NCI-H345 (cell line): ENCODE measurements at regions not wholly inside any gene's neighbourhood (a gene's known extent, or its start where the extent isn't known, plus 50 kb on each side); places are given as distances from the start of the nearest gene placed in this dataset.

Source experiments
- DNase-seq: peaks from one replicate; lab custom pipeline; 2025; lab: John Stamatoyannopoulos, UW

DNA sequence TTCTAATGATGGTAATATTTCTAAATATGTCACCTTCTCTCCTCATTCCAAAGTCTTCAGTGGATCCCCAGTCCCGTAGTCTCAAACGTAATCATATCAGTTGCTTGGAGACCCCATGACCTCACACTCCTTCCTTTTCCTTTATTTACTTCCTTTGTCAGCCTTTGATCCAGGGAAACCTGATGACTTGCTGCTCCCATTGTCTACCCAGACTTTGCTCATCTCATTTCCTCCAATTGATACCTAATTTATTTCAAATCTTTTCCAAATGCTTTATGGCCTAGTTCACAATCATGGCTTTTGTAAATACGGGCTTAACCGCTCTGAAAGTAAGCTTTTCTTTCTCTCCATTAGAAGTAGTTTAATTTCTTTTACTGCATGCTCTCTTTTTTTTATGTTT is 402.4 kb upstream of the CYRIA start:
- DNase-seq, result no peak

DNA sequence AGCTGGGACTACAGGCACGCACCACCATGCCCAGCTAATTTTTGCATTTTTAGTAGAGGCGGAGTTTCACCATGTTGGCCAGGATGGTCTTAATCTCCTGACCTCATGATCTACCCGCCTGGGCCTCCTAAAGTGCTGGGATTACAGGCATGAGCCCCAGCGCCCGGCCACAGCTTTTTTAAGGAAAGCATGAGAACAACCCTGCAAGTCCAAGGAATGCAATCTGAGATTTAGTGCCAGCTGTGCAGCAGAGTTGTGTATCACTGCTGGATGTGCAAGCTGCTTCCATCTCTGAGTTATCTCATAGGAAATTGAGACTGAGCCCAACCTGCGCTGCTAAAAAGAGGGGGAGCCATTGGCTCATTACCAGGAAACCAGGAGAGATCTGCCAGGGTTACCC is 399.9 kb upstream of the CYRIA start:
- DNase-seq, result no peak

DNA sequence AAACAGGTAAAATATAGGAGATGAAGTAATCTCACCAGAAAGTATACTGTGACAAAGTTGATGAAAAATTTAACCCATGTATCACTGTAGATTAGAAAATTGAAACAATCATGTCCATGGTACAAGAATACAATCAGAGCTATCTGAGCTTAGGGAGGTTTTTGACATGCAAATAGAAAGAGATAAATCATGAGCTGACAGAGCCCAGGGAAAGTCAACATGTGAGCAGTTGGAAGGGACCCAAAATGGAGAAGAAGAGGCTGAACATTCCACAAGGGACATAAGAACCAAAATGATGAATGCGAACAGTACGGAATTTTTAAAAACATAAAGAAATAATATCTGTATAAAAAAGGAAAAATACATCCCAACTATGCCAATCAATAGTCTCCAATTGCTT is 395.4 kb upstream of the CYRIA start:
- DNase-seq, result no peak

DNA sequence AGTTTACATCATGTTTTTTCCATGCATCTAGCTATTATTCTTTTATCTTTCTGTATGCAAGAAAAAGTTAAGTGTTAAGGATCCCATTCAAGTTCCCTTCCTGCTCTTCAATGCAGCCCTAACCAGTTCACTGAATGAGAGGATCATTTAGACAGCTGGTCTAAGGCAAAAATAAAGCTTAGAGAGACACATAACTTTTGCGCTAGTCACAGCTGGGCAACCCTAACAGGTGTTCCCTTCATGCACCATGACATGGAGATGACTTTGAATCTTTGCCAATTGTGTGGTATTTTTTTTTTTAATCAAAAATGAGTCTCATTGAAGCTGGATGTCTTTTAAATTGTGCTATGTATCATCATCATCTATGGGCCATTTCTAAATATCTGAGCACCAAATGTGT is 393.8 kb upstream of the CYRIA start:
- peak; percentile 35 for DNase-seq

DNA sequence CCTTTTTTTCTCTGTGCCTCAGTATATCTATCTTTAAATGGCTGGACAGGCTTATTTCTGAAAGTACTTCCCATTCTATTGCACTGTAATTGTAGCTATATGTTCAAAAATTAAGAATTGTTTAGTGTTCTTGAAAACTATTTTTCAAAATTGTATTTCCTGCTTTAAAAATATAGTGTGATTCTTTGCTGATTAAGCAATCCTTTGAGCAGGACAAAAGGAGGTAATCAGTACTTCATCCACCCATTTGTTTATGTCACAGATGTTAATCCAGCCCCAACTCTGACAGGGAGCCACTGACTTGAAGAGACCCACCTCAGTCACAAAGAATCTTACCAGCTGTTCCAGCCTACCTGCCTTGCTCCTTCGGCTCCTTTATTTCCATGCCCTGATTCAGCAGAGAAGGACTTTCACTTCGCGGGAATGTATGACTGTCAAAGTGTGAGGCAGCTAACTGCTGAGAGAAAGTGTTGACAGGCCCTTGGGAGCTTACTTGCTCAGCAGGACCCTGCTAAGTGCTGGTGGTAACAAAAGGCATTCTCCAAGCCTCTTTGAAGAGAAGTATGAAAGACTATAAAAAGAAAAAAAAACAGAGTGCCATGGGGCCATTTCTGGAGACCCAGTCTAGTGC is 393.3 kb upstream of the CYRIA start:
- DNase-seq, result peak; percentile 36

DNA sequence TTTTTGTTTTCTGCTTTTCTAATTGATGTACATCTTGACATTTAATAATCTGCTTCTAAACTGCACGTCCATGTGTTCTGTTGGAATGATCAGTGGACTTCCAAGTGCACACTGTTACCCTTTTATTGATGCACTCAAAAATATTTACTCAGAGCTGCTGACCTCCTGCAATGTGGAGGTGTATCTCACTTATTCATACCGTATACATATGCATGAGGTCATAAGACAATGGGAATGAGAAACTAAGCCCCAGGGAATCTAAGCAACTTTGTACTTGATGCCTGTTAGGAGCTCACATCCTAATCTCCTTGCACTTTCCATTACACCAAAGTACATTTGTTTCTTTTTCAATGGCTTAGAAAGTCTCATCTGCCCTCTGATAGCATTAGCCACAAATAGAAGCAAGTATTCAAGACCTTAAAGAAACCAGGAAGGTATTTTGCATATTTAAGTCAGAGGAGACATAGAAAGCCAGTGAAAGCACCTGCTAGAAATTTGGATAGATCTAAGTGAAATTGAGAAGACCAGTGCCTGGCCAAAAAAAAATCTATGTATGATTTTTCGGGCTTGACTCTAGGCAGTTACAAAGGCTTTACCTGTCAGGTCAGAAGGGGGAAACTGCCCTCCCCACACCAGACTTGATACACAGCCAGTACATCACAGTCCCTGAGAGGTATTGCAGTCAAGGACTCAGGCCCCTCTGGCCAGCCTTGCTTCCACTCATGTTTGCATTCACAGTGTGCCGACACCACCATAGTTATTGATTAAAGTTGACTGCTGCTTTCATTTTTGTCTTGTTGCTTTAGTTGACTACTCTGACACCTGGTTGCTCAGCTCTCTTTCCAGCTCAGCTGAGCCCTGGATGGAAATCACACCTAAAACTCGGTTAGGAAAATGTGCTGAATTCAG is 391.7 kb upstream of the CYRIA start:
- no peak for DNase-seq

DNA sequence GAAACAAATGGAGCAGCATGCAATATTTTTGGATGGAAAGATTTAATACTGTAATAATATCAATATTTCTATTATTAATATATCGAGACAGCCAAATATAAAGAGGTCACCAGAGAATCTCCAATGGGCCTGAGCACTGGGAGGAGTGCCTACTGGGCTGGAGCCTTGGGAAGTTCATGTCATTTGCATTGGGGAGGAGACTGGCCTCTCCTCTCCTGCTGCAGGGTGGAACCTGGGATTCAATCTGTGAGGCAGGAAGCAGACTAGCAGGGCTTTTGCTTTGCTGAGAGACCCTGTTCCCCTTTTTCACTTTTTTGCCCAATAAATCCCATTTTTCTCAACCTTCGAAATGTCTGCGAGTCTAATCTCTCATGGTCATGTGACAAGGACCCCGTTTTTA is 390.6 kb upstream of the CYRIA start:
- no peak for DNase-seq

DNA sequence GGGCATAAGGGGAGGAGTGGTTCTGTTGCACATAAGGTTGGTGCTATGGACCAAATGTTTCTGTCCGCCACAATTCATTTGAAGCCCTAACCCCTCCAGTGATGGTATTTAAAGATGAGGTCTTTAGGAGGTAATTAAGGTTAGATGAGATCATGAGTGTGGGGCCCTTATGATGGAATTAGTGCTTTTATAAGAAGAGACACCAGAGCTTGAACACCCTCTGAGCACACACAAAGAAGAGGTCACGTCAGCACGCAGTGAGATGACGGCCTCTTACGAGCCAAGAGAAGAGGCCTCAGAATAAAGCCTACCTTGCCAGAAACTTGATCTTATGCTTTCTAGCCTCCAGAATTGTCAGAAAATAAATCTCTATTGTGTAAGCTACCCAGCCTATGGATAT is 386.4 kb upstream of the CYRIA start:
- no peak for DNase-seq

DNA sequence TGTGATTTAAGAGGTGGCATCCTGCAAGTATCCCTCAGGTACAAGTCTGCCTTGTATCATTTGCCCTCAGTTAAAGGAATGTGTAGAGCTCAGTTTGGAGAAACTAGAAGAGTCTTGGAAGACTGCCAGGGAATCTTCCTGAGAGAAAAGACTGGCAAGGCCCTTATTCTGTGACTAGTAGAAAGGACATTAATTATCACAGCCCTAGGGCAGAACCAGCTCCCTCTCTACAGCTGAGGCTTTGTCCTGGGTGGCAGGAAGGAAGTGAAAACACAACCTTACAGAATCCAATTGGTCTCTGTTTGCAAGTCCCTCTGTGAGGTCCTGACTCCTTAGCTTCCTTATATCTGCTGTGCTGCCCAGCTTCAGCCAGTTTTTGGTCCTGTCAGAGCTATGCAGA is 385.9 kb upstream of the CYRIA start:
- peak; percentile 44 for DNase-seq

DNA sequence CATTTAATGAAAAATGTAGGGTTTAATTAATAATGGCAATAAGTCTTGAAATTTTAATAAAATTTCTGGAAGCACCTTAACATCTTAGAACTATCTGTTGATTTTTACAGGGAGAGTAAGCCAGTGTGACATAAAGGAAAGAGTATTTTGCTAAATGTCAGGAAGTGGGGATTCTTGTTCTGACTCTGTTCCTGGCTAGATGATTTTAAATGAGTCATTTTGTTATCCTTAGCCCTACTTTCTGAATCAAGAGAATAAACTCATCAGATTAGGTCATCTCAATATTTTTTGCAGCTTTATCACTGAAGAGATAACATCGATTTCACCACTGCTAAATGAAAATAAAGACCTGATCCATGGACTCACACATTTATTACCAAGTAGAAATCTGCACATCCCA is 377.5 kb upstream of the CYRIA start:
- no peak for DNase-seq

DNA sequence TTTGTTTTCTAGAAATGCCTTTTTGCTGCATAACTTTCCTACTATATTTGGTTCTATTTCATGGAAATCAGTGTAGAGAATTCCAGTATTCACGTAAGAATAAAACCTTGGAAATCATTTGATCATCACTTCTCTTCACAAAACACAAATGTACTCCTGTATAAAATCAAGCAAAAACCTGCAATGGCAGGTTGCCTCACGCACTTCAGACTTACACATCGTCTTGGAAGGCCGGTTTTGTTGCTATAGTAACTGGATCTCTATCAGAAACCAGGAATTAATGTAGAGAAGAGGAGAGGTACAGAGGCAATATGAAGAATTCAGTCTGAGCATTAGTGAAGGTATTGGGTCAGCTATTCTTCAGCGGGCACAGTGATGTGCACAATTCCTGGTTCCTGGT is 370.7 kb upstream of the CYRIA start:
- DNase-seq, result no peak

DNA sequence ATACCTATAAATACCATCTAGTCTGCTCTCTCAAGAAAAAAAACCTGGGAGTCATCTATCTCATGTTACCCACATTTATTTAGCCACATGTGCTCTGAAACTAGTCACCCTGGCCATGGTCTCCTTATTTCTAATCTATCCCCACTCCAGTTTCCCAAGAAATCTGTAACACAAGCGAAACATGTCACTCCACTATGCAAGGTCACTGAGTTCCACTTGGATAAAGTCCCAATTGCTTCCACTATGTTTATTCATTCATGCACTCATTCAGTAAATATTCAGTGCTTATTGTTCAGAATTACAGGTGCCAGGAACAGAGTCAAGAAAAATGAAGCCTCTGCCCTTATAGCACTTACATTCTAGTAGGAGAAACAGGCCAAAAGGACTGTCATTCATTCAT is 369.4 kb upstream of the CYRIA start:
- peak; percentile 21 for DNase-seq

DNA sequence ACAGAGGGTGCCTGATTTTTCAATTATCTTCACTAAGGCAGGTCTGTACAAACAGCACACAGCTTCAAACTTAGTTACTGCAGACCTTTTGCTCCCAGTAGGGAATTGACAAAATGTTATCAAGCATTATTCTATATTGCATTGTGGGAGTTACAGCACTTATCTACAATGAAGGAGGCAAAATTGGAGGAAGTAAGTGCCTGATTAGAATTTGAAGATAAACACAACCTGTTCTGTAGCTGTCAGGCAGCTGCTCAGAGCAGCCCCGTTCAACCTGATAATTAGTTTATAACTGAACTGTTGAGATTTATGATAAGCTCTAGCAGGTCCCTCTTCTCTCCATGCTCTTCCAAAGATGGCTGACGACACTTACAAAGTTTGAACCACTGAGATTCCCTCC is 364.4 kb upstream of the CYRIA start:
- no peak for DNase-seq

DNA sequence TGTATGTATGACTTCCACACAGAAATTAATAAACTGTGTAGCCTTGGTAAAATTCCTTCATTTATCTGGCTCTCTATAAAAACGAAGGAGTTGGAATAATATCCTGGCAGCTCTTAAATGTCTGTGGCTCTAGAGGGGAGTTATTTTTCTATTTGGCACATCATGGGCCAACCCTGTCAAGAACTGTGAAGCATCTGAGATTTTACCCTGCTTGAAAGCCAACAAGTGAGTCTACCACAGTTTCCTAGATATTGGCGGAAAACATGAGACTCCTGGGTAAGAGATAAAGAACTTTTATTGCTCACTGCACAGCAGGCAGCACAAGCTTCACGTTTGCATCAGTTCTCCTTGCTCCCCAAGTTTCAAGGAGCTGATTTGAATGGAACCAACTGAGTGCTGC is 346.7 kb upstream of the CYRIA start:
- no peak for DNase-seq

DNA sequence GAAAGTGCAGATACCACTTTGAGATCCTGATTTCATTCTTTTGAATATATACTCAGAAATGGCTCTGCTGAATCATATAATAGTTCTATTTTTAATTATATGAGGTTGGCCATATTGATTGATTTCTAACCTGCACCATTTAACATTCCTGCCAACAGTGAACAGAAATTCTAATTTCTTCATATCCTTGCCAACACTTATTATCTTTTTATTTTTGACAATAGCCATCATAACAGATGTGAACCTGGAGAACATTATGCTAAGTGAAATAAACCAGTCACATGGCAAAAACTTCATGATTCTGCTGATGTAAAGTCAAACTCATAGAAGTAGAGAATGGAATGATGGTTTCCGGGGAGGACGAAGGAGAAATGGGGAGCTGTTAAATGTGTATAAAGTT is 344.5 kb upstream of the CYRIA start:
- DNase-seq, result no peak

DNA sequence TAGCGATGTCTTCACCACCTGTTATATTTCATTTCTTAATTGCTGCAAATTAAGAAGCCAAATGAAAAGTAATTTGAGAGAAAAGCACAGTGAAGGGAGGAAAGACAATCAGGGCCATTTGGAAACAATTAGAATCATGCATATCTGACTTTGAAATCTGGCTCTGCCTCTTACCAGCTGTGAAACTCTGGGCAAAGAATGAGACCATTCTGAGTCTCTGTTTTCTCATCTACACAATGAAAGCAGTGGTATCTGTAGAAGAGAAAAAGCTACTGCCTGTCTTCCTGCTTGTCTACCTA is 334.5 kb upstream of the CYRIA start:
- no peak for DNase-seq

DNA sequence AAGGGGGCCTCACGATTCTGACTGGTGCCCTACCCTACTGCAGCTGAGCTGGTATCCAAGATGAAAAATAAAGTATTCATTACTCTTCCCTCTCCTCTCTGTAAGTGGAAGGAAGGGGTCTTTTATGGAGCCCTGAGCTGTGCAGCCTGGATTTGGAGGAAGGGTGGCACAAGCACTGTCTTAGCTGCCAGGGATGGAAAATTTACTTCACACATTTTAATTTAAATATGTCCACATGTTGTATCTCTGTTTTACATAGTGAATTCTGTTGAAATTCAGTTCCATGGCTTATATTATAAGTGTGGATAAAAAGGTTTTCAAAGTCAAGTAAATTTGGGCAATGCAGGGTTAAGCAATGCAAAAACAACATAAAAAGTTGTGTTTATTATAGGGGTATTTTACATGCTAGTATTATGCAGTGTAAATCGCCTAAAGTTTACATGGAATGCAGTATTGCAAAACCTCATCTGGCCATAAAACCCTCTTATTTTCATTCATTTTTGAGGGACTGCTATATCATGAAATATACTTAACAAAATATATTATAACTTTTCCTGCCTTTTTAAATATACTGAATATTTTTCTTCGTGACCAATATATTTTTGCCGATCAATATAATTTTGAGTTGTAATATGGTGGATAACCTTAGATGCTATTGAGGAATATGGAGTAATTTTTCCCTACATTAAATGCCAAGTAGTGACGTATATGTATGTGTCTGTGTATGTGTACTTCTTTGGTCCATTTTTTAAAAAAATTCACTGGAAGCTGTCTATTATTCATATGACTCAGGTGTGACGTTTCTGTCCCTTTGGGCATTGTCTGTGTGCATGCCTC is 333.9 kb upstream of the CYRIA start:
- no peak for DNase-seq

DNA sequence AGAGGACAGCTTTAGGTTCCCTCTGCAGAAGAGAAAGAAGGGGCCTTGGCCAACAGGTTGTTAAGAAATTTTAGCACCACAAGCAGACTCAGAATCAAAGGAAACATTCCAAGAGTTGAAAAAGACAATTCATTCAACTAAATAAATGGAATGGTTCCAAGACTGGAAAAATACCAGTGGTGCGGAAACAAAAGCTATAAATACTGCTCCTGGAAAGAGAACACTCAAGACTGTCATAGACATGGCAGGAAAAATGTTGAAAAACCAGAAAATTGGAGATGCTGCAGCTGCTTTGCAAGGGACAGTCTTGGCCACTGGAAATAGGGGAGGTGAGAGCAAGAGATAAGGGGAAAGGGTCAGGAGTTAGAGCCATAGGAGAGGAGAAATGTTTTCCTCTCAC is 312.7 kb upstream of the CYRIA start:
- no peak for DNase-seq

DNA sequence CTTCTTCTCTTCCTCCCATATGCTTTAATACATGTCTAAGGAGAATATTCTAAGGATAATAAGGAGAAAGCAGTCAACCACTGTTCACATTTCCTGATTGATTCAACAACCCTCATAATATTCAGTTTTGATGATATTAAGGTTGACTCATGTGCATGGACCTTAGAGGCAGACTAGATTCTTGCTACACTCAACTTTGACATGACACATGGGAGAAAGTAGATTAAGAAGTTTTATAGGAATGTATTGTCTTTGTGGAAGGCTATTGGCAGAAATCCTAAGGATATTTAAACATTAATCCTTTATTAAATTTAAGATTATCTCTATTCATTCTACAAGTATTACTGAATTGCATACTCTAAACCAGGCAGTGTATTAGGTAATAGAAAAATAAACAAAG is 309.1 kb upstream of the CYRIA start:
- no peak for DNase-seq

DNA sequence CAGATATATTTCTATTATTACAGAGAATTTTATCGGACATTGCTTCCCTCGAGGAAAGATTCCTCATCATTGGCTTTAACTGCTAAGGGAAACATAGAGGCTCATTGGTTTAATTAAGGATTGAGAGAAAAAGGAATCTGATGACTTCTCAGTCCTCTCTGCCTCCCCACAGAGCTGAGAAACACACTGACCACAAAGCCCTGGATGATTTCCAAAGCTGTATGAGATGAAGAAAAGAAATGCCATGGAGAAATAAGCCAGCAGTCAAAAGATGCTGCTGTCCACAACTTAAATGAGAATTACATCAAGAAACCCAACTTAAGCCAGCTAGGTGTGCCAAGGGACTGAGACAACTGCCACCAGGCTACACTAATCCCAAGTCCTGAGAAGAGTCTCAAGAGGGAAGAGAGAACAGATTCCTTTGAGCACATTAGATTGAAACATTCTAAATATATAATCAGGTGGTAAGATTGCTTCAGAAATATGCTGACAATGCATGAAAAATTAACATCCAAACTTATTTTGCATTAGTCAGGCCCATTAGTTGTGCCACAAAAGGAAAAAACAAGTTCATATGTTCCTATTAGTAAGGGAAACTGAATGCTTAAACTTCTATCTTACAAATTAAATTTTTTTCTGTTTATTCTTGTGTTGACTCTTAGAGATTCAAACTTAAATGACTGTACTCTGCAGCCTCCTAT is 308.1 kb upstream of the CYRIA start:
- DNase-seq, result no peak

DNA sequence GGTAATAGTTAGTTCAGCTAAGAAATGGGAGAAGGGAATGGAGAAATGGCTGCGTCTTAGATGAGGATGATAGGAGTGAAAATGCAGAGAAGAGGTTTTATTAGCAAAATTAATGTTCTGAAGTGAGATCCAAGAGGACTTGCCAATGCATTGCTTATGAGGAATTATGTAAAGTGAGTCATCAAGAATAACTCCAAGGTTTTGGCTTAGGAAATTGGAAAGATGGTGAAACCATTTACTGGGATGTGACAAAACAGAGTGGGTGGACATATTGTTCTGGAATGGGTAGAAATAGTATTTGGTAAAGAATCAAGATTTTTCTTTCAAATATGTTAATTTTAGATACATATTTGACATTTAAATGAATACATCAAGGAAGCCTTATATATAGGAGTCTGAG is 306.6 kb upstream of the CYRIA start:
- no peak for DNase-seq

DNA sequence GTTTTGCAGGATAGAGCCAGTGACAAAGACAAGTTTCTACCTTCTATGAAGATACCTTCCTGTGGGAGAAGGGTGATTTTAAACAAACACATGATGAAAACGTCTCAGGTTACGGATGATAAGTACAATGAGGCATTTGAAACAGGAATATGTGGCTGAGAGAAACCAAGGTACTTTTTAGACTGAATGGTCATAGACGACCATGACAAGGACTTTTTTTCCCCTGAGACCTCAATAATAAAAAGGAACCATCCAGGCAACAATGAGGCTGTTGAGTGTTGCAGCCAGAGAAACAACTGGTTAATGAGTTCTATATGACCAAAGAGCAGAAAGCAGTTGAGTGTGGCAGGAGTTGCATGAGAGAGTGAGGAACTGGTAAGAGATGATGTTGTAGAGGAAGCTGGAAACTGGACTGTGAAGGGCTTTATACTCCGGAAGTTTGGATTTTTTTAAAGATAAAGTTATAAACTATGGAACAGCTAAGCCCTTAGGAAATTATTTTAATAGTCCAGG is 306.1 kb upstream of the CYRIA start:
- peak; percentile 16 for DNase-seq
